GM23338 (cell line): ENCODE measurements at regions not wholly inside any gene's neighbourhood (a gene's known extent, or its start where the extent isn't known, plus 50 kb on each side); places are given as distances from the start of the nearest gene placed in this dataset.

ENCODE experiments used
- CREB1 ChIP-seq: fragments of 250-450 bp; sonication (Bioruptor Pico); IDR thresholded peaks from 2 replicates; pipeline ENCODE4 v1.5.0; 2020; ENCODE audit warnings: low read depth, mild to moderate bottlenecking, moderate library complexity
- EZH2 ChIP-seq: fragments of 200-600 bp; sonication (generic); IDR thresholded peaks from one replicate; pipeline ENCODE4 v1.8.0; 2017; ENCODE audit warnings: antibody characterized with exemption, mild to moderate bottlenecking, low read depth; ENCODE audit not compliant: unreplicated experiment
- EZH2phosphoT487 ChIP-seq: fragments of 200-600 bp; sonication (generic); IDR thresholded peaks from one replicate; pipeline ENCODE4 v1.8.1; 2018; ENCODE audit warnings: antibody characterized with exemption; ENCODE audit not compliant: unreplicated experiment
- JUNB ChIP-seq: IDR thresholded peaks from one replicate; pipeline ENCODE4 v1.6.1; 2016; ENCODE audit warnings: antibody characterized with exemption; ENCODE audit not compliant: unreplicated experiment
- NANOG ChIP-seq: IDR thresholded peaks from 2 replicates; pipeline ENCODE4 v1.6.1; 2016; ENCODE audit warnings: antibody characterized with exemption, borderline replicate concordance
- POLR2AphosphoS5 ChIP-seq: IDR thresholded peaks from 2 replicates; pipeline ENCODE4 v1.6.1; 2016; ENCODE audit warnings: antibody characterized with exemption, low read depth
- ZNF114 ChIP-seq: fragments of 250-450 bp; sonication (Bioruptor Pico); IDR thresholded peaks from 2 replicates; pipeline ENCODE4 v1.5.0; 2020; ENCODE audit warnings: mild to moderate bottlenecking, moderate library complexity
- TF ChIP-seq, protein P1 (sequence below), 2 experiments: fragments of 200-600 bp in 1 of 2; sonication (generic) in 1 of 2; conservative IDR thresholded peaks; 2 replicates each; pipeline versions ENCODE4 v1.5.1 to v1.6.1; 2016 to 2017; ENCODE audit warnings: antibody characterized with exemption in 2 of 2, low read depth in 2 of 2, mild to moderate bottlenecking in 2 of 2, moderate library complexity in 1 of 2
- TF ChIP-seq, protein P2 (sequence below): IDR thresholded peaks from one replicate; pipeline ENCODE4 v1.6.1; 2018; ENCODE audit warnings: antibody characterized with exemption; ENCODE audit not compliant: unreplicated experiment
- TF ChIP-seq, protein P3 (sequence below): IDR thresholded peaks from 2 replicates; pipeline ENCODE4 v1.6.1; 2016; ENCODE audit warnings: antibody characterized with exemption
- TF ChIP-seq, protein P4 (sequence below): fragments of 250-450 bp; sonication (Bioruptor Pico); IDR thresholded peaks from 2 replicates; pipeline ENCODE4 v1.5.0; 2020; ENCODE audit warnings: mild to moderate bottlenecking, moderate library complexity

GRCh38 chr12:30243426-30243825 is 452.2 kb downstream of the IPO8 start:
- TF ChIP-seq, protein P1, sequence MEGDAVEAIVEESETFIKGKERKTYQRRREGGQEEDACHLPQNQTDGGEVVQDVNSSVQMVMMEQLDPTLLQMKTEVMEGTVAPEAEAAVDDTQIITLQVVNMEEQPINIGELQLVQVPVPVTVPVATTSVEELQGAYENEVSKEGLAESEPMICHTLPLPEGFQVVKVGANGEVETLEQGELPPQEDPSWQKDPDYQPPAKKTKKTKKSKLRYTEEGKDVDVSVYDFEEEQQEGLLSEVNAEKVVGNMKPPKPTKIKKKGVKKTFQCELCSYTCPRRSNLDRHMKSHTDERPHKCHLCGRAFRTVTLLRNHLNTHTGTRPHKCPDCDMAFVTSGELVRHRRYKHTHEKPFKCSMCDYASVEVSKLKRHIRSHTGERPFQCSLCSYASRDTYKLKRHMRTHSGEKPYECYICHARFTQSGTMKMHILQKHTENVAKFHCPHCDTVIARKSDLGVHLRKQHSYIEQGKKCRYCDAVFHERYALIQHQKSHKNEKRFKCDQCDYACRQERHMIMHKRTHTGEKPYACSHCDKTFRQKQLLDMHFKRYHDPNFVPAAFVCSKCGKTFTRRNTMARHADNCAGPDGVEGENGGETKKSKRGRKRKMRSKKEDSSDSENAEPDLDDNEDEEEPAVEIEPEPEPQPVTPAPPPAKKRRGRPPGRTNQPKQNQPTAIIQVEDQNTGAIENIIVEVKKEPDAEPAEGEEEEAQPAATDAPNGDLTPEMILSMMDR (conservative IDR thresholded peaks at IDR 0.05; ENCODE audit: low read depth in 2 of 2): no peak
- TF ChIP-seq POLR2AphosphoS5 (no peak), EZH2 (no peak), CREB1 (CRISPR knock-in tag) (no peak), EZH2phosphoT487 (no peak), ZNF114 (no peak), NANOG (no peak), JUNB (no peak)
- TF ChIP-seq, protein P2, sequence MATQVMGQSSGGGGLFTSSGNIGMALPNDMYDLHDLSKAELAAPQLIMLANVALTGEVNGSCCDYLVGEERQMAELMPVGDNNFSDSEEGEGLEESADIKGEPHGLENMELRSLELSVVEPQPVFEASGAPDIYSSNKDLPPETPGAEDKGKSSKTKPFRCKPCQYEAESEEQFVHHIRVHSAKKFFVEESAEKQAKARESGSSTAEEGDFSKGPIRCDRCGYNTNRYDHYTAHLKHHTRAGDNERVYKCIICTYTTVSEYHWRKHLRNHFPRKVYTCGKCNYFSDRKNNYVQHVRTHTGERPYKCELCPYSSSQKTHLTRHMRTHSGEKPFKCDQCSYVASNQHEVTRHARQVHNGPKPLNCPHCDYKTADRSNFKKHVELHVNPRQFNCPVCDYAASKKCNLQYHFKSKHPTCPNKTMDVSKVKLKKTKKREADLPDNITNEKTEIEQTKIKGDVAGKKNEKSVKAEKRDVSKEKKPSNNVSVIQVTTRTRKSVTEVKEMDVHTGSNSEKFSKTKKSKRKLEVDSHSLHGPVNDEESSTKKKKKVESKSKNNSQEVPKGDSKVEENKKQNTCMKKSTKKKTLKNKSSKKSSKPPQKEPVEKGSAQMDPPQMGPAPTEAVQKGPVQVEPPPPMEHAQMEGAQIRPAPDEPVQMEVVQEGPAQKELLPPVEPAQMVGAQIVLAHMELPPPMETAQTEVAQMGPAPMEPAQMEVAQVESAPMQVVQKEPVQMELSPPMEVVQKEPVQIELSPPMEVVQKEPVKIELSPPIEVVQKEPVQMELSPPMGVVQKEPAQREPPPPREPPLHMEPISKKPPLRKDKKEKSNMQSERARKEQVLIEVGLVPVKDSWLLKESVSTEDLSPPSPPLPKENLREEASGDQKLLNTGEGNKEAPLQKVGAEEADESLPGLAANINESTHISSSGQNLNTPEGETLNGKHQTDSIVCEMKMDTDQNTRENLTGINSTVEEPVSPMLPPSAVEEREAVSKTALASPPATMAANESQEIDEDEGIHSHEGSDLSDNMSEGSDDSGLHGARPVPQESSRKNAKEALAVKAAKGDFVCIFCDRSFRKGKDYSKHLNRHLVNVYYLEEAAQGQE: no peak
- TF ChIP-seq, protein P3, sequence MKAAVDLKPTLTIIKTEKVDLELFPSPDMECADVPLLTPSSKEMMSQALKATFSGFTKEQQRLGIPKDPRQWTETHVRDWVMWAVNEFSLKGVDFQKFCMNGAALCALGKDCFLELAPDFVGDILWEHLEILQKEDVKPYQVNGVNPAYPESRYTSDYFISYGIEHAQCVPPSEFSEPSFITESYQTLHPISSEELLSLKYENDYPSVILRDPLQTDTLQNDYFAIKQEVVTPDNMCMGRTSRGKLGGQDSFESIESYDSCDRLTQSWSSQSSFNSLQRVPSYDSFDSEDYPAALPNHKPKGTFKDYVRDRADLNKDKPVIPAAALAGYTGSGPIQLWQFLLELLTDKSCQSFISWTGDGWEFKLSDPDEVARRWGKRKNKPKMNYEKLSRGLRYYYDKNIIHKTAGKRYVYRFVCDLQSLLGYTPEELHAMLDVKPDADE: no peak
- TF ChIP-seq, protein P4, sequence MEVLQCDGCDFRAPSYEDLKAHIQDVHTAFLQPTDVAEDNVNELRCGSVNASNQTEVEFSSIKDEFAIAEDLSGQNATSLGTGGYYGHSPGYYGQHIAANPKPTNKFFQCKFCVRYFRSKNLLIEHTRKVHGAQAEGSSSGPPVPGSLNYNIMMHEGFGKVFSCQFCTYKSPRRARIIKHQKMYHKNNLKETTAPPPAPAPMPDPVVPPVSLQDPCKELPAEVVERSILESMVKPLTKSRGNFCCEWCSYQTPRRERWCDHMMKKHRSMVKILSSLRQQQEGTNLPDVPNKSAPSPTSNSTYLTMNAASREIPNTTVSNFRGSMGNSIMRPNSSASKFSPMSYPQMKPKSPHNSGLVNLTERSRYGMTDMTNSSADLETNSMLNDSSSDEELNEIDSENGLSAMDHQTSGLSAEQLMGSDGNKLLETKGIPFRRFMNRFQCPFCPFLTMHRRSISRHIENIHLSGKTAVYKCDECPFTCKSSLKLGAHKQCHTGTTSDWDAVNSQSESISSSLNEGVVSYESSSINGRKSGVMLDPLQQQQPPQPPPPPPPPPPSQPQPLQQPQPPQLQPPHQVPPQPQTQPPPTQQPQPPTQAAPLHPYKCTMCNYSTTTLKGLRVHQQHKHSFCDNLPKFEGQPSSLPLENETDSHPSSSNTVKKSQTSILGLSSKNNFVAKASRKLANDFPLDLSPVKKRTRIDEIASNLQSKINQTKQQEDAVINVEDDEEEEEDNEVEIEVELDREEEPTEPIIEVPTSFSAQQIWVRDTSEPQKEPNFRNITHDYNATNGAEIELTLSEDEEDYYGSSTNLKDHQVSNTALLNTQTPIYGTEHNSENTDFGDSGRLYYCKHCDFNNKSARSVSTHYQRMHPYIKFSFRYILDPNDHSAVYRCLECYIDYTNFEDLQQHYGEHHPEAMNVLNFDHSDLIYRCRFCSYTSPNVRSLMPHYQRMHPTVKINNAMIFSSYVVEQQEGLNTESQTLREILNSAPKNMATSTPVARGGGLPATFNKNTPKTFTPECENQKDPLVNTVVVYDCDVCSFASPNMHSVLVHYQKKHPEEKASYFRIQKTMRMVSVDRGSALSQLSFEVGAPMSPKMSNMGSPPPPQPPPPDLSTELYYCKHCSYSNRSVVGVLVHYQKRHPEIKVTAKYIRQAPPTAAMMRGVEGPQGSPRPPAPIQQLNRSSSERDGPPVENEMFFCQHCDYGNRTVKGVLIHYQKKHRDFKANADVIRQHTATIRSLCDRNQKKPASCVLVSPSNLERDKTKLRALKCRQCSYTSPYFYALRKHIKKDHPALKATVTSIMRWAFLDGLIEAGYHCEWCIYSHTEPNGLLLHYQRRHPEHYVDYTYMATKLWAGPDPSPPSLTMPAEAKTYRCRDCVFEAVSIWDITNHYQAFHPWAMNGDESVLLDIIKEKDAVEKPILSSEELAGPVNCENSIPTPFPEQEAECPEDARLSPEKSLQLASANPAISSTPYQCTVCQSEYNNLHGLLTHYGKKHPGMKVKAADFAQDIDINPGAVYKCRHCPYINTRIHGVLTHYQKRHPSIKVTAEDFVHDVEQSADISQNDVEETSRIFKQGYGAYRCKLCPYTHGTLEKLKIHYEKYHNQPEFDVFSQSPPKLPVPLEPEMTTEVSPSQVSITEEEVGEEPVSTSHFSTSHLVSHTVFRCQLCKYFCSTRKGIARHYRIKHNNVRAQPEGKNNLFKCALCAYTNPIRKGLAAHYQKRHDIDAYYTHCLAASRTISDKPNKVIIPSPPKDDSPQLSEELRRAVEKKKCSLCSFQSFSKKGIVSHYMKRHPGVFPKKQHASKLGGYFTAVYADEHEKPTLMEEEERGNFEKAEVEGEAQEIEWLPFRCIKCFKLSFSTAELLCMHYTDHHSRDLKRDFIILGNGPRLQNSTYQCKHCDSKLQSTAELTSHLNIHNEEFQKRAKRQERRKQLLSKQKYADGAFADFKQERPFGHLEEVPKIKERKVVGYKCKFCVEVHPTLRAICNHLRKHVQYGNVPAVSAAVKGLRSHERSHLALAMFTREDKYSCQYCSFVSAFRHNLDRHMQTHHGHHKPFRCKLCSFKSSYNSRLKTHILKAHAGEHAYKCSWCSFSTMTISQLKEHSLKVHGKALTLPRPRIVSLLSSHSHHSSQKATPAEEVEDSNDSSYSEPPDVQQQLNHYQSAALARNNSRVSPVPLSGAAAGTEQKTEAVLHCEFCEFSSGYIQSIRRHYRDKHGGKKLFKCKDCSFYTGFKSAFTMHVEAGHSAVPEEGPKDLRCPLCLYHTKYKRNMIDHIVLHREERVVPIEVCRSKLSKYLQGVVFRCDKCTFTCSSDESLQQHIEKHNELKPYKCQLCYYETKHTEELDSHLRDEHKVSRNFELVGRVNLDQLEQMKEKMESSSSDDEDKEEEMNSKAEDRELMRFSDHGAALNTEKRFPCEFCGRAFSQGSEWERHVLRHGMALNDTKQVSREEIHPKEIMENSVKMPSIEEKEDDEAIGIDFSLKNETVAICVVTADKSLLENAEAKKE: no peak
